Lower lobe of right lung (tissue), 2 donors: ENCODE measurements at regions not wholly inside any gene's neighbourhood (a gene's known extent, or its start where the extent isn't known, plus 50 kb on each side); places are given as distances from the start of the nearest gene placed in this dataset.

ENCODE experiments used
- ATAC-seq, 2 donors: fragments of 200-7000 bp; cut with Tn5 transposase; one replicate each; pipeline ENCODE4 v1.9.1; 2020 to 2022; ENCODE audit warnings: mild to moderate bottlenecking in 2 of 2, moderate library complexity in 2 of 2
- DNase-seq: peaks from one replicate; pipeline ENCODE4 v3.0.0-alpha.2; 2020
- H3K27ac ChIP-seq: fragments of 200-600 bp; one replicate; pipeline ENCODE4 v1.8.0; 2022
- H3K27me3 ChIP-seq: fragments of 200-600 bp; one replicate; pipeline ENCODE4 v1.8.0; 2022; ENCODE audit warnings: low read depth
- H3K36me3 ChIP-seq: fragments of 200-600 bp; one replicate; pipeline ENCODE4 v1.8.0; 2022; ENCODE audit warnings: mild to moderate bottlenecking
- H3K4me1 ChIP-seq: fragments of 200-600 bp; one replicate; pipeline ENCODE4 v1.8.0; 2022
- H3K4me3 ChIP-seq: fragments of 200-600 bp; one replicate; pipeline ENCODE4 v1.8.0; 2022; ENCODE audit warnings: mild to moderate bottlenecking
- H3K9me3 ChIP-seq: fragments of 200-600 bp; one replicate; pipeline ENCODE4 v1.8.0; 2022
- intact Hi-C: fragments of 100-400 bp; cut with DNase I; formaldehyde crosslinking; loops from one replicate; pipeline ENCODE4 v1.11.0; 2022
- TF ChIP-seq, protein P1 (sequence below): fragments of 200-600 bp; IDR thresholded peaks from one replicate; pipeline ENCODE4 v1.8.0; 2022; ENCODE audit warnings: antibody characterized with exemption, mild to moderate bottlenecking
- donor health status: DM: no; HTN: yes; CAD: no; lungs with severe emphysema.

DNA sequence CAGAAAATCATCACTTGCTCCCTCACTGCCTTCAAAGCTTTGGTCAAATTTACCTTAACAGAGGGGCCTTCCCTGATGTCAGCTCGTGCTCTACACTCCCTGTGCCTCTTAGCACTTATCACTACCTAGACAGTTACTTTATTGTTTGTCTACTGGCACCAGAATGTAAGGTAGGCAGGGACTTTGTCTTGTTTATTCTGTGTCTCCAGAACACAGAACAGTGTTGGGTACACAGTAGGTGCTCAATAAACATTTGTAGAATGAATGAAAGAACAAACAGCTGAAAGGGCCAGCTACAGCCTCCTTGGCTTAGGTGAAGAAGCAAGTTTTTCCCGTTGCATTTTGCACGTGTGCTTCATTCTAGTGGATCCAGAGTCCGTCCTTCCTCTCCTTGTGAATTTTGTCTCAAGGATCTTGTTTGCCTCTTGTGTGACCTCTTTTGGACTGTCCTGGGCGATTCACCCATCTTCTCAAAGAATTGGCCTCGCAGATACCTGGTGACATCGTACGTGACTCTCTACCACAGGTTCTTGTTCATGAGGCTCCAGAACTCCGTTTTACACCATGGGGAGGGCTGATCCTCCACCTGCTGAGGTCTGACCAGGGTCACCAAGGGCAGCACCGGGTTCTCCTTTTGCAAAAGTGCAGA, 84.2 kb upstream of the ARMC2 start:
- Histone ChIP-seq H3K4me1 (peaks cover 7% of the 10 kb centered on the region), H3K9me3 (no peaks in the 10 kb centered on the region), H3K27ac (no peak overlapping the region), H3K36me3 (no peaks in the 10 kb centered on the region), H3K4me3 (no peak overlapping the region), H3K27me3 (no peaks in the 10 kb centered on the region)
- TF ChIP-seq, protein P1, sequence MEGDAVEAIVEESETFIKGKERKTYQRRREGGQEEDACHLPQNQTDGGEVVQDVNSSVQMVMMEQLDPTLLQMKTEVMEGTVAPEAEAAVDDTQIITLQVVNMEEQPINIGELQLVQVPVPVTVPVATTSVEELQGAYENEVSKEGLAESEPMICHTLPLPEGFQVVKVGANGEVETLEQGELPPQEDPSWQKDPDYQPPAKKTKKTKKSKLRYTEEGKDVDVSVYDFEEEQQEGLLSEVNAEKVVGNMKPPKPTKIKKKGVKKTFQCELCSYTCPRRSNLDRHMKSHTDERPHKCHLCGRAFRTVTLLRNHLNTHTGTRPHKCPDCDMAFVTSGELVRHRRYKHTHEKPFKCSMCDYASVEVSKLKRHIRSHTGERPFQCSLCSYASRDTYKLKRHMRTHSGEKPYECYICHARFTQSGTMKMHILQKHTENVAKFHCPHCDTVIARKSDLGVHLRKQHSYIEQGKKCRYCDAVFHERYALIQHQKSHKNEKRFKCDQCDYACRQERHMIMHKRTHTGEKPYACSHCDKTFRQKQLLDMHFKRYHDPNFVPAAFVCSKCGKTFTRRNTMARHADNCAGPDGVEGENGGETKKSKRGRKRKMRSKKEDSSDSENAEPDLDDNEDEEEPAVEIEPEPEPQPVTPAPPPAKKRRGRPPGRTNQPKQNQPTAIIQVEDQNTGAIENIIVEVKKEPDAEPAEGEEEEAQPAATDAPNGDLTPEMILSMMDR: no peak
- intact Hi-C loops: no loop called here
- ATAC-seq: no peak
- DNase-seq: no peak

DNA sequence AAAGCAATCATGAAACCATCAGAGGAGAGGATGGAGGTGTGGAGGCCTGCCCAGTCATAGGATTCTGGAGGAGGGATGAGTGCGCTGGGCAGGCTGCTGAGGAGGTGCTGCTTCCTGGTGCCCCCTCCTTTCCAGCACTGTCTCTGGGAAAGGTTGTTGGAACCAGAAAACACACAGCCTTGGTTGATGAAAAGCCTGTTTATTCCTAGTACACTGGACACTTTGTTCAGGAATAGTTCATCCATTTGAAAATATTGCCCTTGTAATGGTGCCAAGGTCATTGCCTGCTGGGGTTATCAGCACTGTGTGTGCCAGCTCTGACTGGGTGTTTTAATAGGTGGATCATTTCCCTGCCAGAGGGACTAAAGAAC, 83.7 kb upstream of the ARMC2 start:
- H3K4me1 ChIP-seq: peaks cover 7% of the 10 kb centered on the region
- DNase-seq (no peak), ATAC-seq (no peak)
- H3K4me3 ChIP-seq: no peak overlapping the region
- H3K36me3 ChIP-seq: no peaks in the 10 kb centered on the region
- intact Hi-C loops: no loop called here
- H3K27ac ChIP-seq: no peak overlapping the region
- no peaks in the 10 kb centered on the region for H3K9me3 ChIP-seq
- no peaks in the 10 kb centered on the region for H3K27me3 ChIP-seq
- TF ChIP-seq, protein P1: no peak

DNA sequence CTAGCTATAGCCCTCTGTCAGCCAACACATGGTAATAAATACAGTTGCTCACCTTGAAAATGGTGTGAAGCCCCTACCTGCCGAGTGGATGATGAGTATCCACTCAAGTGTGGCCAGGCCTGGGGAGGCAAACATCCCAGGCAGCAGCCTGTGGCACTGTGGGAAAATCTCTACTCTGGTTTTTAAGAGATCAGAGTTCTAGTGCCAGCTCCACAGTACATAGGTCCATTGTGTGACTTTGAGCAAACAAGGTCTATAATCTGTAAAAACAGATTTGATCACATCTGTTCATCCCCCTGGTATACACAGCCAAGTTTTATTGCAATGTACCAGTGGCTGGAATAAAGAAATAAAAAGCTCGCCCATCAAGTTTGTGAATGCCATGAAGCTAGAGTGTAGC, 82.7 kb upstream of the ARMC2 start:
- Histone ChIP-seq H3K4me1 (peaks cover 7% of the 10 kb centered on the region), H3K27ac (no peak overlapping the region), H3K9me3 (no peaks in the 10 kb centered on the region), H3K4me3 (no peak overlapping the region), H3K36me3 (no peaks in the 10 kb centered on the region), H3K27me3 (no peaks in the 10 kb centered on the region)
- intact Hi-C loops: no loop called here
- ATAC-seq (no peak), DNase-seq (no peak)
- TF ChIP-seq, protein P1: no peak

DNA sequence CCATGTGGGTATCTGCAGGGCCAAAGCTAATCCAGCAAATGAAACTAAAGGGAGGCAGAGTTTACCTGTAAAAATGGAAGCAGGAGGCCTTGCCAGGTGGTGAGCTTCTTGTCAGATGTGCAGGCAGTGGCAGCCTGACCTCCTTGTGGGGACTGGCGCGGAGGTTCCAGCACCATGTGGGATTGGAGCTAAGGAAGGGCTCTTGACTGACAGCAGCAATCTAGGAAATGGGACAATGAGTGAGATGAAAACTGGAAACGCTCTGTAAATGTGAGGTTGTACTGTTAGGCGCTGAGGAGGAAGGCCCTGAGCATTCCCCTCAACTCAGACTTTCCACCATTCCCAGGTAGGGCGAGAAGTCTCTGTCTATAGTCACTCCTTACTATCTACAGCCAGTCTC, 81.8 kb upstream of the ARMC2 start:
- no peak overlapping the region for H3K4me3 ChIP-seq
- no peaks in the 10 kb centered on the region for H3K9me3 ChIP-seq
- intact Hi-C loops: no loop called here
- DNase-seq (no peak), ATAC-seq (no peak)
- no peaks in the 10 kb centered on the region for H3K36me3 ChIP-seq
- H3K27me3 ChIP-seq: no peaks in the 10 kb centered on the region
- no peak overlapping the region for H3K27ac ChIP-seq
- peaks cover 7% of the 10 kb centered on the region for H3K4me1 ChIP-seq
- TF ChIP-seq, protein P1: no peak

DNA sequence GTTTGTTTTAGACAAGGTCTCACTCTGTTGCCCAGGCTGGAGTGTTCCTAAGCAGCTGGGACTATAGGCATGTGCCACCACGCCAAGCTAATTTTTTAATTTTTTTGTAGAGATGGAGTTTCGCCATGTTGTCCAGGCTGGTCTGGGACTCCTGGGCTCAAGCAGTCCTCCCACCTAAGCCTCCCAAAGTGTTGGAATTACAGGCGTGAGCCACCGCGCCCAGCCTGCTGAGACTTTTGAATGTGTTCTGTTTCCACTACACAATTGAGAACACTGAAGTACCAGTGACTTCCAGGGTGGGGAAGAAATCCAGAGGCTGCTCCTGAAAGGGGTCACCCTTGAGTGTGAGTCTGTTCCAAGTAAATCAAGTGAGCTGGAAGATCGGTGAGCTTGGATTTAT, 81.3 kb upstream of the ARMC2 start:
- Histone ChIP-seq H3K4me1 (peaks cover 7% of the 10 kb centered on the region), H3K9me3 (no peaks in the 10 kb centered on the region), H3K27ac (no peak overlapping the region), H3K27me3 (no peaks in the 10 kb centered on the region), H3K36me3 (no peaks in the 10 kb centered on the region), H3K4me3 (no peak overlapping the region)
- ATAC-seq (no peak), DNase-seq (no peak)
- TF ChIP-seq, protein P1: no peak
- intact Hi-C loops: no loop called here
